HFFc6 (cell line): ENCODE measurements at regions not wholly inside any gene's neighbourhood (a gene's known extent, or its start where the extent isn't known, plus 50 kb on each side); places are given as distances from the start of the nearest gene placed in this dataset.

Experiments
- DNase-seq: peaks from one replicate; pipeline ENCODE4 v3.0.0-alpha.2; 2018
- H3K27ac Mint-ChIP-seq: 2 replicates; pipeline ENCODE4 v1.8.0; 2020; ENCODE audit warnings: mild to moderate bottlenecking, mixed read lengths
- H3K27me3 Mint-ChIP-seq: 2 replicates; pipeline ENCODE4 v1.8.0; 2021; ENCODE audit warnings: mild to moderate bottlenecking, moderate library complexity, mixed read lengths; ENCODE audit not compliant: insufficient read depth
- H3K36me3 Mint-ChIP-seq: 2 replicates; pipeline ENCODE4 v1.8.0; 2021; ENCODE audit warnings: low read depth, mixed read lengths
- H3K4me1 Mint-ChIP-seq: 2 replicates; pipeline ENCODE4 v1.8.0; 2020; ENCODE audit warnings: low read depth, mixed read lengths
- H3K4me3 Mint-ChIP-seq: 2 replicates; pipeline ENCODE4 v1.8.0; 2020; ENCODE audit warnings: mild to moderate bottlenecking, moderate library complexity, mixed read lengths
- H3K9me3 Mint-ChIP-seq: 2 replicates; pipeline ENCODE4 v1.8.0; 2020; ENCODE audit warnings: mild to moderate bottlenecking, mixed read lengths
- TF ChIP-seq, protein P1 (sequence below): fragments of 200-600 bp; sonication (generic); IDR thresholded peaks from 2 replicates; pipeline ENCODE4 v1.5.0; 2021; ENCODE audit warnings: antibody characterized with exemption, mild to moderate bottlenecking

GRCh38 chr22:27262361-27262760 is 539.2 kb downstream of the MN1 start:
- no peak for DNase-seq
- Mint-ChIP-seq H3K27me3 (peaks cover 18% of the 10 kb centered on the region), H3K36me3 (no peaks in the 10 kb centered on the region), H3K4me1 (no peaks in the 10 kb centered on the region), H3K9me3 (no peaks in the 10 kb centered on the region; the same call in 1 of the 2 replicates), H3K27ac (no peak overlapping the region), H3K4me3 (no peak overlapping the region)
- TF ChIP-seq, protein P1, sequence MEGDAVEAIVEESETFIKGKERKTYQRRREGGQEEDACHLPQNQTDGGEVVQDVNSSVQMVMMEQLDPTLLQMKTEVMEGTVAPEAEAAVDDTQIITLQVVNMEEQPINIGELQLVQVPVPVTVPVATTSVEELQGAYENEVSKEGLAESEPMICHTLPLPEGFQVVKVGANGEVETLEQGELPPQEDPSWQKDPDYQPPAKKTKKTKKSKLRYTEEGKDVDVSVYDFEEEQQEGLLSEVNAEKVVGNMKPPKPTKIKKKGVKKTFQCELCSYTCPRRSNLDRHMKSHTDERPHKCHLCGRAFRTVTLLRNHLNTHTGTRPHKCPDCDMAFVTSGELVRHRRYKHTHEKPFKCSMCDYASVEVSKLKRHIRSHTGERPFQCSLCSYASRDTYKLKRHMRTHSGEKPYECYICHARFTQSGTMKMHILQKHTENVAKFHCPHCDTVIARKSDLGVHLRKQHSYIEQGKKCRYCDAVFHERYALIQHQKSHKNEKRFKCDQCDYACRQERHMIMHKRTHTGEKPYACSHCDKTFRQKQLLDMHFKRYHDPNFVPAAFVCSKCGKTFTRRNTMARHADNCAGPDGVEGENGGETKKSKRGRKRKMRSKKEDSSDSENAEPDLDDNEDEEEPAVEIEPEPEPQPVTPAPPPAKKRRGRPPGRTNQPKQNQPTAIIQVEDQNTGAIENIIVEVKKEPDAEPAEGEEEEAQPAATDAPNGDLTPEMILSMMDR, result no peak

DNA sequence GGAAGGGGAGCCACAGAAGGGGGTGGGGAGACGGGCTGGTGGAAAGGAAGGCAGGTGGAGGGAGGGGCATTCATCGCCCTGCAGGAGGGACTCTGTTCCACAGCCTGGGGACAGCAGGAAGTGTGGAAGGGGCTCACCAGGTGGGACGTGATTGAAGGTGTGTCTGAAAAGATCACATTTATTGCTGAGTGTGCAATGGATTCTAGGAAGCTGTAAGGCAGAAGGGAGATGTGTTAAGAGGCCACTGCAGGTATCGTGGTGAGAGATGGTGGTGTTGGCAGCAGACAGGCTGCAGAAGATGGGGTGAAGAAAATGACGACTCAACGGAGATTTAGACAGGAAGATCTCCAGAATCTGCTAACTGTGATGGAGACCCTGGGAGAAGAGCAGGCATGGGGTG is 537.4 kb downstream of the MN1 start:
- Mint-ChIP-seq H3K27me3 (peaks cover 18% of the 10 kb centered on the region), H3K27ac (no peak overlapping the region), H3K4me1 (no peaks in the 10 kb centered on the region), H3K4me3 (no peak overlapping the region), H3K9me3 (no peaks in the 10 kb centered on the region; the same call in 1 of the 2 replicates), H3K36me3 (no peaks in the 10 kb centered on the region)
- TF ChIP-seq, protein P1, result no peak
- no peak for DNase-seq

- Mint-ChIP-seq H3K9me3 (no peaks in the 10 kb centered on the region; the same call in 1 of the 2 replicates), H3K27me3 (peaks cover 30% of the 10 kb centered on the region), H3K27ac (no peak overlapping the region), H3K36me3 (no peaks in the 10 kb centered on the region), H3K4me3 (no peak overlapping the region), H3K4me1 (no peaks in the 10 kb centered on the region)
- no peak for DNase-seq
- TF ChIP-seq, protein P1, result 0 out of 2 replicates have a peak, but pooled peaks have one; percentile 3
Measured at GRCh38 chr22:27267145-27267544, 534.4 kb downstream of the MN1 start.

- Mint-ChIP-seq H3K36me3 (no peaks in the 10 kb centered on the region), H3K4me1 (no peaks in the 10 kb centered on the region), H3K27ac (no peak overlapping the region), H3K4me3 (no peak overlapping the region), H3K9me3 (no peaks in the 10 kb centered on the region), H3K27me3 (peaks cover 25% of the 10 kb centered on the region)
- TF ChIP-seq, protein P1, result no peak
- no peak for DNase-seq
Measured at GRCh38 chr22:27269751-27270543, 531.6 kb downstream of the MN1 start.

- Mint-ChIP-seq H3K27ac (no peak overlapping the region), H3K4me1 (no peaks in the 10 kb centered on the region), H3K9me3 (no peaks in the 10 kb centered on the region), H3K36me3 (no peaks in the 10 kb centered on the region), H3K4me3 (no peak overlapping the region), H3K27me3 (peaks cover 27% of the 10 kb centered on the region)
- DNase-seq, result no peak
- TF ChIP-seq, protein P1, result no peak
Measured at GRCh38 chr22:27270818-27271510, 530.6 kb downstream of the MN1 start.
